ENCODE measurements at regions not wholly inside any gene's neighbourhood (a gene's known extent, or its start where the extent isn't known, plus 50 kb on each side); places are given as distances from the start of the nearest gene placed in this dataset.

DNA sequence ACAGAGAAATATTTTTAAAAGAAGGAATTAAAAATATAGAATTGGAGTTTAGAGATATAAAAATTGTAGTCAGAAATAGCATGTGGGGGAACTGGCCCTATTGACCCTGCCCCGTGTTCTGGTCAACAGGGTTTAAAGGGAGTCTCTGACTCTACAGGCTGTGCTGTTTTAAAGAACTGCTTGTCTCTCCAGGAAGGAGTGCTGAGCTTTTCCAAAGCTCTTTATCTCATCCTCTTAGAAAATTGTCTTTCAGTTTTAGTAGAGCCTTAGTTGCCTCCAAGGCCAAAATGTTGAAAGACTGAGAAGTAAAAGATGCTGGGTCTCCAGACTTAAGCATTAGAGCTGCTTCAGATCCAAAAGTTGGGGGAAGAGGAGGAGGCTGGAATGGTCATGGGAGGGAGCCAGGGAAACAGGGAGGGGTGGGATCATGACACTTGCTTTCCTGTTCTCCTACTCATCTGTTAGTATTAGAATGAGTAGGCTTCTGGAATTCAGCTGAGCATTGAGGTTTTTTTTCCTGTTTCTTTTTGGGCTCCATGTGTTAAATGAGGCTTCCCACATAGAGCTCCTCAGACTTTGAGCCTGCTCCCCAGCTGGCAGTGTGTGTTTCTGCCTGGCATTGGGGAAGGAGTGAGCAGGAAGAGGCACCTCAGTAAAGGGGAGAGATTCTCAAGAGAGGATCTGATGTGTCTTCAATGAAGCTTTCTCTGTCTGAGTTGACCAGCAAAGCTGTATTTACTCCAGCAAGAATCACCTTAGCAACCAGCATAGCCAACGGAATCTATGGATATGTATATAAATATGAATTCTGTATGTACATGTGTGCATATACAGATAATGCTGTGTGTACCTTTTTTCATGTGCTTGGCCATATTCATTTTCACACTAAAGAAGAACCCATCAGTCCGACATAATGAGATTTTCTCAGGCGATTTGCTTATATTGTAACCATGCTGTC is 186.8 kb upstream of the FBXO11 start:
- TF ChIP-seq POLR2A (IDR thresholded peaks at IDR 0.05; ENCODE audit: low read length) (no peak), GATA1 (IDR thresholded peaks at IDR 0.05; ENCODE audit: low read depth, low read length) (no peak)
